Psoas muscle (tissue), 7 donors: ENCODE measurements at regions not wholly inside any gene's neighbourhood (a gene's known extent, or its start where the extent isn't known, plus 50 kb on each side); places are given as distances from the start of the nearest gene placed in this dataset.

Experiments
- ATAC-seq, 4 donors: fragments of 200-7000 bp; cut with Tn5 transposase; one replicate each; pipeline ENCODE4 v1.9.1; 2020; ENCODE audit warnings: moderate library complexity in 3 of 4, mild to moderate bottlenecking in 2 of 4
- DNase-seq, 2 donors: peaks; one replicate each; pipeline ENCODE4 v3.0.0-alpha.2; 2020
- H3K27ac ChIP-seq: fragments of 200-600 bp; one replicate; pipeline ENCODE4 v1.8.0; 2022
- H3K27me3 ChIP-seq, 3 donors: fragments of 200-600 bp in 1 of 3; one replicate each; pipeline versions ENCODE4 v1.6.1 to v1.8.0; 2013 to 2022; ENCODE audit warnings: low read length in 2 of 3, mild to moderate bottlenecking in 2 of 3, moderate library complexity in 1 of 3; ENCODE audit not compliant: insufficient read depth in 3 of 3
- H3K36me3 ChIP-seq, 2 donors: fragments of 200-600 bp in 1 of 2; one replicate each; pipeline versions ENCODE4 v1.6.1 to v1.8.0; 2013 to 2022; ENCODE audit warnings: low read depth in 1 of 2, mild to moderate bottlenecking in 1 of 2, moderate library complexity in 1 of 2; ENCODE audit not compliant: insufficient read depth in 1 of 2
- H3K4me1 ChIP-seq: fragments of 200-600 bp; one replicate; pipeline ENCODE4 v1.8.0; 2022
- H3K4me3 ChIP-seq: fragments of 200-600 bp; one replicate; pipeline ENCODE4 v1.8.0; 2022; ENCODE audit warnings: mild to moderate bottlenecking
- H3K9me3 ChIP-seq: fragments of 200-600 bp; one replicate; pipeline ENCODE4 v1.8.0; 2022
- CTCF ChIP-seq: fragments of 200-600 bp; IDR thresholded peaks from one replicate; pipeline ENCODE4 v1.8.0; 2022; ENCODE audit warnings: antibody characterized with exemption
- WGBS, 3 donors: extraction: QIAGEN DNeasy Blood & Tissue Kit; methylation state at CpG; one replicate each; pipeline versions ENCODE4 v1.1.6 to v1.1.7; 2013; 5-methylcytosine and 5-hydroxymethylcytosine counted together
- intact Hi-C, 2 donors: fragments of 100-400 bp; cut with DNase I; formaldehyde crosslinking; loops; one replicate each; pipeline versions ENCODE4 v1.11.0 to v1.14.2; 2022
- donor health status: healthy with polysubstance abuse.
- donor health status: DM: no; HTN: no; CAD: no; lungs with moderate emphysema.
- donor health status: Bipolar disorder and iron deficiency.
- donor health status: healthy.
- donor health status: DM: yes; HTN: yes; CAD: no.
- donor health status: DM: no; HTN: no; CAD: no.
- donor health status: DM: yes; HTN: yes; CAD: no.

GRCh38 chr1:56050911-56051310, 528.5 kb downstream of the PLPP3 start:
- Histone ChIP-seq H3K27ac (no peak overlapping the region), H3K36me3 (no peaks in the 10 kb centered on the region), H3K4me1 (no peaks in the 10 kb centered on the region), H3K27me3 (no peaks in the 10 kb centered on the region), H3K4me3 (no peak overlapping the region), H3K9me3 (no peaks in the 10 kb centered on the region)
- ATAC-seq (no peak), DNase-seq (no peak)
- intact Hi-C loops = no loop called here
- WGBS, 3 donors = 61 to 77% (median 68%) methylated on average over 2 of the region's 2 CpGs
- TF ChIP-seq CTCF = no peak

- Histone ChIP-seq H3K27me3 (no peaks in the 10 kb centered on the region), H3K4me3 (no peak overlapping the region), H3K36me3 (no peaks in the 10 kb centered on the region), H3K9me3 (no peaks in the 10 kb centered on the region), H3K27ac (no peak overlapping the region), H3K4me1 (no peaks in the 10 kb centered on the region)
- intact Hi-C loops = no loop called here
- ATAC-seq (no peak), DNase-seq (no peak)
- 97 to 100% (median 97%) methylated on average over 1 of the region's 1 CpG for WGBS, 3 donors
- TF ChIP-seq CTCF = no peak
These were observed 533.9 kb downstream of the PLPP3 start for GRCh38 chr1:56045477-56045876.

GRCh38 chr1:56045062-56045461, 534.3 kb downstream of the PLPP3 start:
- no peak for ATAC-seq
- H3K36me3 ChIP-seq = no peaks in the 10 kb centered on the region
- 70 to 78% (median 75%) methylated on average over 3 of the region's 3 CpGs for WGBS, 3 donors
- no peak for TF ChIP-seq CTCF
- no peaks in the 10 kb centered on the region for H3K9me3 ChIP-seq
- no peak overlapping the region for H3K27ac ChIP-seq
- no peak for DNase-seq
- no peaks in the 10 kb centered on the region for H3K4me1 ChIP-seq
- no peak overlapping the region for H3K4me3 ChIP-seq
- H3K27me3 ChIP-seq = no peaks in the 10 kb centered on the region
- intact Hi-C loops = no loop called here

GRCh38 chr1:56036479-56036878, 542.9 kb downstream of the PLPP3 start:
- no peaks in the 10 kb centered on the region for H3K9me3 ChIP-seq
- H3K27me3 ChIP-seq = no peaks in the 10 kb centered on the region
- no peak overlapping the region for H3K27ac ChIP-seq
- DNase-seq (no peak), ATAC-seq (no peak)
- no peaks in the 10 kb centered on the region for H3K36me3 ChIP-seq
- H3K4me3 ChIP-seq = no peak overlapping the region
- peaks cover 3% of the 10 kb centered on the region for H3K4me1 ChIP-seq
- no peak for TF ChIP-seq CTCF
- intact Hi-C loops = no loop called here

GRCh38 chr1:56034847-56035481, 544.4 kb downstream of the PLPP3 start:
- no peaks in the 10 kb centered on the region for H3K36me3 ChIP-seq
- DNase-seq (no peak), ATAC-seq (no peak)
- H3K27ac ChIP-seq = no peak overlapping the region
- no peaks in the 10 kb centered on the region for H3K27me3 ChIP-seq
- intact Hi-C loops = no loop called here
- TF ChIP-seq CTCF = no peak
- 69 to 83% (median 82%) methylated on average over 2 of the region's 2 CpGs for WGBS, 3 donors
- H3K4me3 ChIP-seq = no peak overlapping the region
- no peaks in the 10 kb centered on the region for H3K9me3 ChIP-seq
- peaks cover 3% of the 10 kb centered on the region for H3K4me1 ChIP-seq
